DOHH2 (cell line): ENCODE measurements at regions not wholly inside any gene's neighbourhood (a gene's known extent, or its start where the extent isn't known, plus 50 kb on each side); places are given as distances from the start of the nearest gene placed in this dataset.

Source experiments
- EZH2phosphoT487 ChIP-seq: fragments of 200-600 bp; sonication (generic); IDR thresholded peaks from 2 replicates; pipeline ENCODE4 v1.6.1; 2017; ENCODE audit warnings: borderline replicate concordance, mild to moderate bottlenecking, antibody characterized with exemption, low read length, moderate library complexity, mixed read lengths
- TF ChIP-seq, protein P1 (sequence below): fragments of 200-600 bp; sonication (generic); IDR thresholded peaks from one replicate; pipeline ENCODE4 v1.5.1; 2014; ENCODE audit warnings: antibody characterized with exemption, mild to moderate bottlenecking, low read depth, low read length; ENCODE audit not compliant: poor library complexity, severe bottlenecking

DNA sequence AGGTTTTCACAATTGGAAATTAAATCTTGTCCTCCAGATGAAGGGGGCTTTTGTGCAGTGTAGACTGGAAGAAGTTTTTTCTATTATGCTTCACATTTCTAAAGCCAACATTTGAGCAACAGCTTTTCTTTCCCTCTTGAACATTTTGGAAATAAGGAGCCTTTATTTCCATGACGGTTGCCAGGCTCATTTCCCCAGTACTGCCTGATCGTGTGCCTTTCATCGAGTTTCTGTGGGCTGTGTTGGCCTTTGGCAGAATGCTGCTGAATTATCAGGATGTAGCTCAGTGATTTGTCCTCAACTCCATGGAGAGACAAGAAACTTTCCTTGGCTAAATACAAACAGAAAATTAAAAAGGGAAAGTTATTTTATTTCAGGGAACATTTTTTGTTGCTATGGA, 314.8 kb upstream of the LRRC3B start:
- TF ChIP-seq EZH2phosphoT487, result no peak
- TF ChIP-seq, protein P1, sequence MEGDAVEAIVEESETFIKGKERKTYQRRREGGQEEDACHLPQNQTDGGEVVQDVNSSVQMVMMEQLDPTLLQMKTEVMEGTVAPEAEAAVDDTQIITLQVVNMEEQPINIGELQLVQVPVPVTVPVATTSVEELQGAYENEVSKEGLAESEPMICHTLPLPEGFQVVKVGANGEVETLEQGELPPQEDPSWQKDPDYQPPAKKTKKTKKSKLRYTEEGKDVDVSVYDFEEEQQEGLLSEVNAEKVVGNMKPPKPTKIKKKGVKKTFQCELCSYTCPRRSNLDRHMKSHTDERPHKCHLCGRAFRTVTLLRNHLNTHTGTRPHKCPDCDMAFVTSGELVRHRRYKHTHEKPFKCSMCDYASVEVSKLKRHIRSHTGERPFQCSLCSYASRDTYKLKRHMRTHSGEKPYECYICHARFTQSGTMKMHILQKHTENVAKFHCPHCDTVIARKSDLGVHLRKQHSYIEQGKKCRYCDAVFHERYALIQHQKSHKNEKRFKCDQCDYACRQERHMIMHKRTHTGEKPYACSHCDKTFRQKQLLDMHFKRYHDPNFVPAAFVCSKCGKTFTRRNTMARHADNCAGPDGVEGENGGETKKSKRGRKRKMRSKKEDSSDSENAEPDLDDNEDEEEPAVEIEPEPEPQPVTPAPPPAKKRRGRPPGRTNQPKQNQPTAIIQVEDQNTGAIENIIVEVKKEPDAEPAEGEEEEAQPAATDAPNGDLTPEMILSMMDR, result no peak
